Stimulated activated CD4-positive, alpha-beta T cell treated with anti-CD3 and anti-CD28 coated beads, Interleukin-15, amount 100 ng/mL, for 48 hours (primary cell): ENCODE measurements at regions not wholly inside any gene's neighbourhood (a gene's known extent, or its start where the extent isn't known, plus 50 kb on each side); places are given as distances from the start of the nearest gene placed in this dataset.

Experiments
- DNase-seq, 2 donors: peaks; one replicate each; pipeline ENCODE4 v3.0.0-alpha.2; 2020; ENCODE audit warnings: low read depth in 2 of 2

DNA sequence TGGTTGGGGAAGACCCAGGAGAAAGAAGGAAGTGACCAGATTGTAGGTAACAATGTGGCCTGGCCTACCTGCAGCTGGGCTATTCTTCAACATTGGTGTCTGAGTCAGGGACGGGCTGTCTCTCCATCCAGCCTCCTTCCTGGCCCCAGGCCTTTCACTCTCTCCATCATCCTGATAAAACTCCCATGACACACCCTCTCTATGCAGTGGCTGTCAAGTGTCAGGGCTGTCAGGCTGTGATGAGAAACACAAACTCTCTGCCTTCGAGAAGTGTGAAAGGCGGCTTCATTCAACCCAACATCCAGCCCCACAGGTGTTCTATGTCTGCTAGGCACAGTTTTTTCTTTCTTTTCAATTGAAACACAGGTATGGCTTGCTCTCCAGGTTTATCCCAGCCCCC, 153.3 kb upstream of the VSTM2B start:
- DNase-seq = no peak

- no peak for DNase-seq
Observed at GRCh38 chr19:29372921-29373797, 152.6 kb upstream of the VSTM2B start.

GRCh38 chr19:29375429-29376119, 150.2 kb upstream of the VSTM2B start:
- no peak for DNase-seq

DNA sequence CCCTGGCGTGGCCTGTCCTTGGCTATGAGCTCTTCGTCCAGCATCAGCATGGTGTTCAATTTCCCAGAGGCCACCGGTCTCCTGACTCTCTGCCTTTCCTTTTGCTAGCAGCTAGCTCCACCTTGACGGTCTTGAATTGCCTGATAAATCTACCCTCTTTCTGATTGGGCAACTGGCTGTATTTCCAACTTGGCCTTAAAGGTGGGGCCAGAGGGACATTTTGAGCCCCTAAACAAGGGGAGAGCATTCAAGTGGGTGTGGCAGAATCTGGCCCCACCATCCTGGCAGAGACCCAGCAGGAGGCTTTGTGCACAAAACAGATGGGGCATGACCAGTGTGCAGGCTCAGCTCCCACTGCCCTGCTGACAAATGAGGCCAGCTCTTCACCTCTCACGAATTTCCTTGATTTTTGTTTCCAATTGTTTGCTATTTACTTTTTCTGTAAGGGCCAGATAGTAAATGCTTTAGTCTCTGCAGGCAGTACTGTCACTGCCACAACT, 148.9 kb upstream of the VSTM2B start:
- no peak for DNase-seq

DNA sequence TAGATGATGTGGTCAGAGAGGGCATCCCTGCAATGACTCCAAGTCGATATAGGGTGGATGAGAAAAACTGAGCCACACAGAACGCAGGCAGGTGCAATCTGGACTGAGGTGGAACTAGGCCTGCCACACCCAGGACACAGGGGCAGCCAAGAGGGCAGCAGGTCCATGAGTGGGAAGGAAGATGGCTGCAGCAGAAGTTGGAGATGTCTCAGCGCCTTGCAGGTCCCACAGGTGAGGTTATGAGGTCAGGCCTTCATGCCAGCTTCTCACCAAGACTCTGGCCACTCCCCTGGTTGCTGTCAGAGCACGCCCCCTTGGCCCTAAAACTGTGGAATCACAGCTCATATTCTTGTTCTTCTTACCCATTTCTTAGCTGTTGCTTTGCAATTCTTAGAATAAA, 147.7 kb upstream of the VSTM2B start:
- DNase-seq = no peak

GRCh38 chr19:29378543-29379080, 147.2 kb upstream of the VSTM2B start:
- DNase-seq = no peak

DNA sequence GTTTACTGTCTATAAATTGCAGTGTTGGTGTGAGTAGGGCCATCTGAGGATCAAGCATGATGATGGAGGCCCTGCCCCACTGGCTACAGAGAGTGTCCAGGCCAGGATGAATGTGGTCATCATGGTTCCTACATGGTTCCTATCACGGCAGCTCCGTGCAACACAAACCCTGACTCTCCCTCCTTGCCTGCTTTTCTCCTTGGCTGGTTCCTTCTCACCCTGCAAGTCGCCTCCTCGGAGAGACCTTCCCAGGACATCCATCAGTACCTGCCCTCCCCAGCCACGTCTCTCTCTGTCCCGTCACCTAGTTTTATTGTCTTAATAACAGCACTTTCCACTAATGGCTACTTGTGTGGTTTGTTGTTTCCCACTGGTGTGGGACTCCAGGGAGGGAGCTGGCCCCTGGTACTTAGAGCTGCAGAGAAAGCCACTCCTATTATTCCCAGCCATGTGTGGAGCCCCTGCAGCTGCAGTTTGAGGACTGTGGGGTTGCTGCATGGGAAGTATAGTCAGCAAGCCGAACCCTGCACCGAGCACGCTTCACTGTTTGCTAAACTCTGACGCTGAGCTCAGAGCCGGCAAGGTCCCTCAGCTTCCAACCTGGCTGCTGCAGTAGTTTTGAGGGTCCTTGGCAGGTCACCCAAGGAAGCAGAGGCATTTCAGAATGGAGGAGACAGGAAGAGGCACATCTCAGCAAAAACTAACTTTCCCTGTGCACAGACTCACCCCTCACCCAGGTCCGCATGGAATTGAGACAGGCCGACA, 146.4 kb upstream of the VSTM2B start:
- no peak for DNase-seq

DNA sequence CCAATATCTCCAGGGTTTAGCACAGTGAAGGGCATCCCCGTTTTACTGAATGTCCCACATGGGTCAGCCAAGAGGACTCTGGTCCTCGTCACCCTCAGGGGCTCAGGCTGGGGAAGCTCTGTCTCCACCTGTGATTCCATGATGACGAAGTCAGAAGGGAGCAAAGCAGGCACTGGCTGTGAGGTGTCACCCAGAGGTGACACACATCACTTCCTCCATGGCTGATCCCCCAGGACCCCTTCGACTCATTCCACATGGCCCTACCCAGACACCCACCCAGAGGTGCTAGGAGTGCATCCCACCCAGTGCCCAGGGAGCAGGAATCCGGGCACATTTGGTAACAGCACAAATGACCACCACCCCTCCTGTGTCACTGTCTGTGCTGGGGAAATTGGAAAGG, 145.2 kb upstream of the VSTM2B start:
- DNase-seq = no peak

- no peak for DNase-seq
Observed at GRCh38 chr19:29381353-29382203, 144.2 kb upstream of the VSTM2B start.

DNA sequence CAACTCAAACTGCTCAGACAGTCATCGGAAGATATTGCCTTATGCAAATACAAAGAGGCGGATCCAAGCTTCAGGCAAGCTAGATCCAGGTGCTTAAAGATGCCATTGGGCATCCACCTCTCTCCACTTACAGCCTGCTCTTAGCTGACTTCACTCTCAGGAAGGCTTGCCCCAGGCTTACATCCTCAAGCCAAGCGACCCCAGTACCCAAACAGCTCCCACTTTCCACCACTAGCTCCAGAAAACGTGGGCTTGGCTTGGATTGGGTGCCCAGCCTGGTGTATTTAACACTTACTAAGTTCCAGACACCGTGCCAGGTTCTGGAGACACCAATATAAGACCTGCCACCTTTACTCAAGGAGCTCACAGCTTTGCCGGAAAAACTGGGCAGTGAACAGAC, 142.1 kb upstream of the VSTM2B start:
- DNase-seq = no peak

DNA sequence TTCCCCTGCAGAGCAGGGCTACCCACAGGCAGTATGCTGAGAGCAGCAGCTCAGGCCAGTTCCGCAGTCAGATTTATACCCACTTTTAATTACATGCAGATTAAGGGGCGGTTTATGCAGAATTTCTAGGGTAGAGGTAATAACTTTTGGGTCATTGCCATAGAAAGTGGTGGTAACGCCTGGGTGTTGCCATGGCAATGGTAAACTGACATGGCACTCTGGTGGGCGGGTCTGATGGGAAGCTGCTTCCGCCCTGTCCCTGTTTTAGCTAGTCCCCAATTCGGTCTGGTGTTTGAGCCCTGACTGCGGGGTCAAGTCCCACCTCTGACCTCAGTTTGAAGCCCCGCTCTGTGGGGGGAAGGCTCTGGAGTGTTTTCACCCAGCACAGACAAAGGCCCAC, 141.1 kb upstream of the VSTM2B start:
- no peak for DNase-seq

- DNase-seq = no peak
Observed at GRCh38 chr19:29385191-29385795, 140.5 kb upstream of the VSTM2B start.

DNA sequence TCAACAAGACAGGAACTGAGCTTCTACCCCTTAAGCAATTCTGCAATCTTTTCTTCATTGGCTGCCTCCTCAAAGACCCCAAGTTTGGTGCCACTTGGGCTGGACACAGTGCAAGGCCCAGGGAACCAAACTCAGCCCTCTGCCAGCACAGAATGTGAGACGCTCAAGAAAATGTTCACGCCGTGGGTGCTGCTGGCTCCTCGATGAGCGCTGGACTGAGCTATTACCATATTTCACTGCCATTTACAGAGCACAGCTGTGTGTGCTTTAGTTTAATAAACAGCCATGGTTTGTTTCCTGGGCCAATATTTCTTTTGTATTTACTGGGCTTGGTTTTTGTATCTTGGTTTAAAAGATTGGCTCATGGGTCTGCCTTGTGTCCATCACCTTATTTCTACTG, 138.8 kb upstream of the VSTM2B start:
- no peak for DNase-seq

DNA sequence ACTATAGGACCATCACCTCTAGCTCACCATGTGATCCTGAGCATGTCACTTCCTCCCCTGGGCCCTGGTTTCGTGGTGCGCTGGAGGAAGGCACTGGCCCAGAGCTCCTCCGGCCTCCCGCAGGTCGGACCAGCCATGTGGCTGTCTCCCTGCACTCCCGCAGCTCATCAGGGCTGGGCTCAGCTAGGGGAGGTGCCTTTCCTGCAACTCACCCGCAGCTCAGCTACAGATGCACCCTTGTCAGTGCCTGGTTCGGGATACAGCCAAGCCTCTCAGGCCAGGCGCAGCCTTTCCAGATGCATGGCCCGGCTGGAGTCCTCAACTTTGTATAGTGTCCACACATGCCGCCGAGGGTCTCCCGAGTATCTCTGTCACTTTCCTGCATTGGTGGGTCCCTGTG, 138.2 kb upstream of the VSTM2B start:
- DNase-seq = no peak

DNA sequence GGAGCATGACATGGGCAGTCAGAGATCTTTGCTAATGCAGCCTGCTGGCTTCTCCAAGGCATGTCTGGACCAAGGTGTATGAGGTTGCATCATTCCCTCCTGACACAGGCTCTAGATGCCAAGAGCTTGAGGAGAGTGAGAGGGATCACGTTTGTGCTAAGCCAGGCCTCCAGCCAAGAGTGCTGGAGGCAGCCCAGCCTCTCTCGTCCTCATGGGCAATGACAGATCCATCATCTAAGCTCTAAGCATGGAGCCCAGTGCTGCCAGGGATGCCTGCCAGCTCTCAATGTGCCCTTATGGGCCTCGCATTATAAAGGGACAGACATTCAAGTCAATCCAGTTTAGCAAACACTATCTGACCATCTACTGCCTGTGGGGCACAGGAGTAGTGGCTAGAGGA, 136.3 kb upstream of the VSTM2B start:
- DNase-seq = no peak

DNA sequence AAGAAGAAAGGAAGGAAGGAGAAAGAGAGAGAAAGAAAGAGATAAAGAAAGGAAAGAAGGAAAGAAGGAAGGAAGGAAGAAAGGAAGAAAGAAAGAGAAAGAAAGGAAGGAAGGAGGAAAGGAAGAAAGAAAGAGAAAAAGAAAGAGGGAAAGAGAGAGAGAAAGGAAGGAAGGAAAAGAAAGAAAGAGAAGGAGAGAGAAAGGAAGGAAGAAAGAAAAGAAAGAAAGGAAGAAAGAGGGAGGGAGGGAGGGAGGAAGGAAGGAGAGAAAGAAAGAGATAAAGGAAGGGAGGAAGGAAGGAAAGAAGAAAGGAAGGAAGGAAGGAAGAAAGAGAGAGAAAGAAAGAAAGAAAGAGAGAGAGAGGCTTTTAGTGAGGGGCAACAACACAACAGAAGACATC, 135.1 kb upstream of the VSTM2B start:
- DNase-seq = no peak

GRCh38 chr19:29393915-29394460, 131.8 kb upstream of the VSTM2B start:
- DNase-seq = no peak

- no peak for DNase-seq
Observed at GRCh38 chr19:29395111-29395733, 130.6 kb upstream of the VSTM2B start.

- DNase-seq = no peak
Observed at GRCh38 chr19:29395734-29396414, 129.9 kb upstream of the VSTM2B start.
